LNCaP clone FGC (cell line): ENCODE measurements at regions not wholly inside any gene's neighbourhood (a gene's known extent, or its start where the extent isn't known, plus 50 kb on each side); places are given as distances from the start of the nearest gene placed in this dataset.
"Not testable (repeated sequence)": the region's sequence is repeated elsewhere in the genome, so short reads cannot be mapped to it uniquely, and the experiment has no call there.

ENCODE experiments used
- DNase-seq: peaks from one replicate; pipeline ENCODE4 v3.0.0-alpha.2; 2011; ENCODE audit warnings: low read depth
- H3K4me3 ChIP-seq: 2 replicates; pipeline ENCODE4 v1.5.1; 2011; ENCODE audit warnings: mild to moderate bottlenecking, low read depth, low read length, control low read depth
- CTCF ChIP-seq: IDR thresholded peaks from 2 replicates; pipeline ENCODE4 v1.5.1; 2012; ENCODE audit warnings: mild to moderate bottlenecking; ENCODE audit not compliant: control insufficient read depth, insufficient read depth; ENCODE audit errors: extremely low read depth

DNA sequence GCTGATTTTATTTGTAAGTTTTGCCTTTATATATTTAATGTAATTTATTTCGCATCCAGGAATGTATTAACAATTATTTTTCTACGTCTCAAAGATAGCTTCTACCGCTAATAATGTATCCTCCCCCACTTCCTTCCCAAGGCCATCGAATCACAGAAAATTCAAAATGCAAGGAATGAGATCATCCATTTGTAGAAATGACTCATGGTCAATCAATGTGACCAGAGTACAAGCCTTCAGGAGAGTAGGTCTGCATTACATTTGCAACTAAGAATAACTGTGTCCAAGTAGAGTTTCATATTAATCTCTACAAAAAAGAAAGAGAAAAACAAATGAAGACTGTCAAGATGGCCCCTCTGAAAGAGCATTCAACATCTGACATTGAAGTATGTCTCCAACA, 205.9 kb upstream of the PHF14 start:
- no peak for TF ChIP-seq CTCF
- no peak for DNase-seq
- H3K4me3 ChIP-seq: no peak overlapping the region

- DNase-seq: no peak
- H3K4me3 ChIP-seq: no peak overlapping the region
- no peak for TF ChIP-seq CTCF
Observed at GRCh38 chr7:10770176-10770575, 203.5 kb upstream of the PHF14 start.

- no peak for DNase-seq
- H3K4me3 ChIP-seq: no peak overlapping the region
- no peak for TF ChIP-seq CTCF
Observed at GRCh38 chr7:10773430-10773829, 200.2 kb upstream of the PHF14 start.

- no peak for TF ChIP-seq CTCF
- no peak for DNase-seq
Observed at GRCh38 chr7:10779465-10780399, 193.9 kb upstream of the PHF14 start.

GRCh38 chr7:10780400-10780747, 193.3 kb upstream of the PHF14 start:
- no peak overlapping the region for H3K4me3 ChIP-seq
- DNase-seq: no peak
- no peak for TF ChIP-seq CTCF

More at GRCh38 chr7:10779465-10780399, 193.9 kb upstream of the PHF14 start:
- no peak overlapping the region for H3K4me3 ChIP-seq

- not testable (repeated sequence) for H3K4me3 ChIP-seq, DNase-seq
Observed at GRCh38 chr7:10786976-10787375, 186.7 kb upstream of the PHF14 start.

DNA sequence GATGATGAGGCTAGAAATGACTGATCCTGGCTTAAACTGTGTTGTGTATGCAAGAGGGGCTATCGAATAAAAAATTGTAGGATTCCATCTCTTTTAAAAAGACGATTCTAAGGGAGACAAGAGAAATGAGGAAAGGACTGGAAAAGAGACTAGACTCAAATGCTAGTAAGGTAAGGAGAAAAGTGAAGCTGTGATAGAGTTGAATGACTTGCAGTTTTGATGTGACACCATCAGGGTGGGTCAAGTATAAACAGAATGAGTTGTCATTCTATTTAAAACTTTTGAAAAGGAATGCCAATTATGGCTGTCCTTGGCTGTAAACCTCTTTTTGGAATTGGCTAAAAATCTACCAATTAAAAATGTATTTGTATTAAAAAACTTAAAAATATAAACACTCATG, 184.5 kb upstream of the PHF14 start:
- no peak for DNase-seq
- no peak for TF ChIP-seq CTCF
- no peak overlapping the region for H3K4me3 ChIP-seq
